ENCODE measurements at regions not wholly inside any gene's neighbourhood (a gene's known extent, or its start where the extent isn't known, plus 50 kb on each side); places are given as distances from the start of the nearest gene placed in this dataset.

- peaks cover 5% of the 10 kb centered on the region for H3K27me3 Mint-ChIP-seq (ENCODE audit: insufficient read depth)
- no CpG with 5 or more reads among the region's 2 CpGs for WGBS, 2 experiments (ENCODE audit: insufficient coverage in 1 of 2, insufficient read length in 1 of 2)
Measured at GRCh38 chr20:47427067-47427466, 70.6 kb upstream of the ZMYND8 start.

GRCh38 chr20:47427746-47428145 is 71.2 kb upstream of the ZMYND8 start:
- no peak for TF ChIP-seq CTCF (conservative IDR thresholded peaks at IDR 0.05)
- Histone ChIP-seq H3K9me3 (ENCODE audit: control insufficient read depth, low read length) (peaks cover 22% of the 10 kb centered on the region), H3K4me1 (ENCODE audit: control insufficient read depth, insufficient read depth, low read length) (no peaks in the 10 kb centered on the region), H3K27me3 (ENCODE audit: control insufficient read depth, insufficient read depth, low read length, poor library complexity, severe bottlenecking) (no peaks in the 10 kb centered on the region), H3K4me3 (ENCODE audit: low read length) (no peak overlapping the region), H3K27ac (ENCODE audit: low read depth, low read length) (no peak overlapping the region), H3K9ac (ENCODE audit: extremely low read depth, low read length, poor library complexity, severe bottlenecking) (no peak overlapping the region), H3K36me3 (ENCODE audit: control insufficient read depth, insufficient read depth, low read length) (no peaks in the 10 kb centered on the region)
- H3K4me1 Mint-ChIP-seq, result peaks cover 5% of the 10 kb centered on the region
- peaks cover 29% of the 10 kb centered on the region for H3K9me3 Mint-ChIP-seq
- 98 to 100% methylated on average over 2 to 4 of the region's 4 CpGs for WGBS, 2 experiments (ENCODE audit: insufficient coverage in 1 of 2, insufficient read length in 1 of 2)
- no peak overlapping the region for H3K27ac Mint-ChIP-seq
- no peak for DNase-seq
- H3K4me3 Mint-ChIP-seq, result no peak overlapping the region
- peaks cover under 1% of the 10 kb centered on the region for H3K27me3 Mint-ChIP-seq (ENCODE audit: insufficient read depth)
- H3K36me3 Mint-ChIP-seq (ENCODE audit: low read depth), result no peaks in the 10 kb centered on the region

More at GRCh38 chr20:47427067-47427466, 70.6 kb upstream of the ZMYND8 start:
- TF ChIP-seq CTCF (conservative IDR thresholded peaks at IDR 0.05), result no peak
- DNase-seq, result no peak
- H3K4me3 Mint-ChIP-seq, result no peak overlapping the region
- H3K27ac Mint-ChIP-seq, result no peak overlapping the region
- Histone ChIP-seq H3K36me3 (ENCODE audit: control insufficient read depth, insufficient read depth, low read length) (no peaks in the 10 kb centered on the region), H3K9ac (ENCODE audit: extremely low read depth, low read length, poor library complexity, severe bottlenecking) (no peak overlapping the region), H3K9me3 (ENCODE audit: control insufficient read depth, low read length) (peaks cover 22% of the 10 kb centered on the region), H3K4me3 (ENCODE audit: low read length) (no peak overlapping the region), H3K4me1 (ENCODE audit: control insufficient read depth, insufficient read depth, low read length) (no peaks in the 10 kb centered on the region), H3K27ac (ENCODE audit: low read depth, low read length) (no peak overlapping the region), H3K27me3 (ENCODE audit: control insufficient read depth, insufficient read depth, low read length, poor library complexity, severe bottlenecking) (no peaks in the 10 kb centered on the region)
- H3K4me1 Mint-ChIP-seq, result peaks cover 9% of the 10 kb centered on the region
- H3K9me3 Mint-ChIP-seq, result peaks cover 29% of the 10 kb centered on the region
- H3K36me3 Mint-ChIP-seq (ENCODE audit: low read depth), result no peaks in the 10 kb centered on the region

GRCh38 chr20:47428164-47428563 is 71.7 kb upstream of the ZMYND8 start:
- no peak overlapping the region for H3K27ac ChIP-seq (ENCODE audit: low read depth, low read length)
- H3K9ac ChIP-seq (ENCODE audit: extremely low read depth, low read length, poor library complexity, severe bottlenecking), result no peak overlapping the region
- Mint-ChIP-seq H3K27ac (no peak overlapping the region), H3K36me3 (ENCODE audit: low read depth) (no peaks in the 10 kb centered on the region), H3K27me3 (ENCODE audit: insufficient read depth) (no peaks in the 10 kb centered on the region), H3K4me3 (no peak overlapping the region), H3K4me1 (peaks cover 5% of the 10 kb centered on the region), H3K9me3 (peaks cover 29% of the 10 kb centered on the region)
- H3K4me3 ChIP-seq (ENCODE audit: low read length), result no peak overlapping the region
- H3K36me3 ChIP-seq (ENCODE audit: control insufficient read depth, insufficient read depth, low read length), result no peaks in the 10 kb centered on the region
- H3K4me1 ChIP-seq (ENCODE audit: control insufficient read depth, insufficient read depth, low read length), result no peaks in the 10 kb centered on the region
- 78 to 90% methylated on average over 2 to 3 of the region's 3 CpGs for WGBS, 2 experiments (ENCODE audit: insufficient coverage in 1 of 2, insufficient read length in 1 of 2)
- TF ChIP-seq CTCF (conservative IDR thresholded peaks at IDR 0.05), result peak; percentile 21
- H3K27me3 ChIP-seq (ENCODE audit: control insufficient read depth, insufficient read depth, low read length, poor library complexity, severe bottlenecking), result no peaks in the 10 kb centered on the region
- H3K9me3 ChIP-seq (ENCODE audit: control insufficient read depth, low read length), result peaks cover 22% of the 10 kb centered on the region
- no peak for DNase-seq
